Neural crest cell (in vitro differentiated cells): ENCODE measurements at regions not wholly inside any gene's neighbourhood (a gene's known extent, or its start where the extent isn't known, plus 50 kb on each side); places are given as distances from the start of the nearest gene placed in this dataset.

ENCODE experiments used
- DNase-seq: peaks from one replicate; pipeline ENCODE4 v3.0.0; 2021; ENCODE audit warnings: low read depth, mixed read lengths, low spot score
- H3K27ac Mint-ChIP-seq: one replicate; pipeline ENCODE4 v1.8.0; 2021; ENCODE audit warnings: mild to moderate bottlenecking, mixed read lengths; ENCODE audit not compliant: unreplicated experiment
- H3K27me3 Mint-ChIP-seq: 2 replicates; pipeline ENCODE4 v1.8.0; 2021; ENCODE audit warnings: low read depth, mild to moderate bottlenecking, mixed read lengths
- H3K36me3 Mint-ChIP-seq: 2 replicates; pipeline ENCODE4 v1.8.0; 2021; ENCODE audit warnings: low read depth, mild to moderate bottlenecking, mixed read lengths
- H3K4me1 Mint-ChIP-seq: 2 replicates; pipeline ENCODE4 v1.8.0; 2021; ENCODE audit warnings: mixed read lengths
- H3K4me3 Mint-ChIP-seq: one replicate; pipeline ENCODE4 v1.8.0; 2021; ENCODE audit warnings: mild to moderate bottlenecking, mixed read lengths
- H3K9me3 Mint-ChIP-seq: 2 replicates; pipeline ENCODE4 v1.8.0; 2021; ENCODE audit warnings: mixed read lengths
- TF ChIP-seq, protein P1 (sequence below): fragments of 200-600 bp; sonication (generic); conservative IDR thresholded peaks from 2 replicates; pipeline ENCODE4 v1.5.0; 2021; ENCODE audit warnings: antibody characterized with exemption, mild to moderate bottlenecking

DNA sequence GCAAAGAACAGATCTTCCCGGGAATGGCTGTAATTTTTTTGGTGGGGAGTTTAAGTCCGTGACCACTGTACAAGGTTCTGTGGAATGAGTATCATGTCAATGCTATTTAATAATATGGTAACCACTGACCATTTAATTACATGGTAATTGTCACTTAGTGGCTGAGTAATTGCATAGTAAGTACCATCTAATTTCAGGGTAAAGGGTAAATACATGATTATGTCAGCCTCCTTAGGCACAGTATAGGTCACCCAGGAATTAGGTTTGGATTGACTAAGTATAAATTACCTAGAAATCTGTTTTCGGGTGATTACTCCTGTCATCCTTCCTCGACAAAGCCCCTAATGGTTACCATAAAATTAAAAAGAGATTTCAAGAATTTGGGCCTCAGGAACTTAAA lies 120.1 kb upstream of the AGBL1 start:
- H3K9me3 Mint-ChIP-seq, result no peaks in the 10 kb centered on the region
- no peak overlapping the region for H3K4me3 Mint-ChIP-seq
- no peak overlapping the region for H3K27ac Mint-ChIP-seq
- H3K27me3 Mint-ChIP-seq, result peaks cover 2% of the 10 kb centered on the region
- DNase-seq, result no peak
- TF ChIP-seq, protein P1, sequence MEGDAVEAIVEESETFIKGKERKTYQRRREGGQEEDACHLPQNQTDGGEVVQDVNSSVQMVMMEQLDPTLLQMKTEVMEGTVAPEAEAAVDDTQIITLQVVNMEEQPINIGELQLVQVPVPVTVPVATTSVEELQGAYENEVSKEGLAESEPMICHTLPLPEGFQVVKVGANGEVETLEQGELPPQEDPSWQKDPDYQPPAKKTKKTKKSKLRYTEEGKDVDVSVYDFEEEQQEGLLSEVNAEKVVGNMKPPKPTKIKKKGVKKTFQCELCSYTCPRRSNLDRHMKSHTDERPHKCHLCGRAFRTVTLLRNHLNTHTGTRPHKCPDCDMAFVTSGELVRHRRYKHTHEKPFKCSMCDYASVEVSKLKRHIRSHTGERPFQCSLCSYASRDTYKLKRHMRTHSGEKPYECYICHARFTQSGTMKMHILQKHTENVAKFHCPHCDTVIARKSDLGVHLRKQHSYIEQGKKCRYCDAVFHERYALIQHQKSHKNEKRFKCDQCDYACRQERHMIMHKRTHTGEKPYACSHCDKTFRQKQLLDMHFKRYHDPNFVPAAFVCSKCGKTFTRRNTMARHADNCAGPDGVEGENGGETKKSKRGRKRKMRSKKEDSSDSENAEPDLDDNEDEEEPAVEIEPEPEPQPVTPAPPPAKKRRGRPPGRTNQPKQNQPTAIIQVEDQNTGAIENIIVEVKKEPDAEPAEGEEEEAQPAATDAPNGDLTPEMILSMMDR, result no peak
- H3K4me1 Mint-ChIP-seq, result no peaks in the 10 kb centered on the region
- H3K36me3 Mint-ChIP-seq, result no peaks in the 10 kb centered on the region

GRCh38 chr15:85960381-85960780 lies 119.3 kb upstream of the AGBL1 start:
- Mint-ChIP-seq H3K4me3 (no peak overlapping the region), H3K36me3 (no peaks in the 10 kb centered on the region), H3K4me1 (no peaks in the 10 kb centered on the region), H3K9me3 (no peaks in the 10 kb centered on the region), H3K27ac (no peak overlapping the region), H3K27me3 (peaks cover 2% of the 10 kb centered on the region)
- TF ChIP-seq, protein P1, result no peak
- no peak for DNase-seq

DNA sequence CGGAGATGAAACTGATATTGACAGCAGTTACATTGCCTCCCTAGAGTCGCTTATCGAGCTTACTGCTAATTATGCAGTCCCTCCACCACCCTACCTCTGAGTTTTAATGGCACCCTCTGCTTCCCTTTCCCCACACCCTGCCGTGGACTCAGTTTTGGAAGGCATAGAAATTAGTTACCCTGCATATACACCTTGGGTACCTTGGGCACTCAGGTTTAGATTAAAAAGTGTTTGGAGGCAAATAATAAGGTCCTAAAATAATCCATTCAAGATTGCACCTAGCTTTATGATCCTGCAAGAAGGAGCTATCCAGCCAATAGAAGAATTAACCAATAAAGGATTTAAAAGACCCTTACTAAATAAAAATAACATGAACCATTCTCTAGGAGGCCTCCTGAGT lies 117.8 kb upstream of the AGBL1 start:
- Mint-ChIP-seq H3K4me3 (no peak overlapping the region), H3K27me3 (peaks cover 5% of the 10 kb centered on the region), H3K9me3 (no peaks in the 10 kb centered on the region), H3K36me3 (no peaks in the 10 kb centered on the region), H3K4me1 (no peaks in the 10 kb centered on the region), H3K27ac (no peak overlapping the region)
- TF ChIP-seq, protein P1, result no peak
- DNase-seq, result no peak

DNA sequence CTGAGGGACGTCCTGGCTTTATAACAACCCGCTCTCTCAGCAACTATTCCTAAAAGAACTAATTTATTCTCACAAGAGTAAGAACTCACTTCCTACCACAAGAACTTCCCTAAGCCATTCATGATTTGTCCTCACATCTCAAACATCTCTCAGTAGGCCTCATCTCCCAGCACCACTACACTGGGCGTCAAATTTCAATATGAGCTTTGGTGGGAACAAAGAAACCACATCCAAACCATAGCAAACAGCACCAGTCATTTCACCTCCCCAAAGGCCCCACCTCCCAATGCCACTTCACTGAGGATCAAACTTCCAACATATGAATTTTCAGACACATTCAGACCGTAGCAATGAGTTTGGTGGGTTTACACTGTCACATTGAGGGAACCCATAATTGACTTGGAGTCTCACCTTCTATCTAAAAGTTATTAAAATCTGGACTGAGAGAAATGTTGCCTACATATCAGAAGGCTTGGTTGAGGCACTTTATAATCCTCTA lies 116.4 kb upstream of the AGBL1 start:
- no peak overlapping the region for H3K4me3 Mint-ChIP-seq

GRCh38 chr15:85964471-85964870 lies 115.2 kb upstream of the AGBL1 start:
- H3K9me3 Mint-ChIP-seq, result no peaks in the 10 kb centered on the region
- H3K36me3 Mint-ChIP-seq, result no peaks in the 10 kb centered on the region
- no peak for DNase-seq
- H3K27ac Mint-ChIP-seq, result no peak overlapping the region
- peaks cover 5% of the 10 kb centered on the region for H3K27me3 Mint-ChIP-seq
- no peak overlapping the region for H3K4me3 Mint-ChIP-seq
- peaks cover 6% of the 10 kb centered on the region for H3K4me1 Mint-ChIP-seq
- TF ChIP-seq, protein P1, result no peak

More for the DNA sequence above, 116.4 kb upstream of the AGBL1 start:
- TF ChIP-seq, protein P1, result no peak
- Mint-ChIP-seq H3K27me3 (peaks cover 5% of the 10 kb centered on the region), H3K27ac (no peak overlapping the region), H3K9me3 (no peaks in the 10 kb centered on the region), H3K36me3 (no peaks in the 10 kb centered on the region), H3K4me1 (peaks cover 6% of the 10 kb centered on the region)
- DNase-seq, result no peak

GRCh38 chr15:85967553-85967952 lies 112.1 kb upstream of the AGBL1 start:
- H3K36me3 Mint-ChIP-seq, result peaks cover 3% of the 10 kb centered on the region
- TF ChIP-seq, protein P1, result no peak
- H3K4me1 Mint-ChIP-seq, result peaks cover 6% of the 10 kb centered on the region

More at GRCh38 chr15:85967553-85967952, 112.1 kb upstream of the AGBL1 start:
- Mint-ChIP-seq H3K4me3 (no peak overlapping the region), H3K27ac (no peak overlapping the region), H3K9me3 (peaks cover 10% of the 10 kb centered on the region), H3K27me3 (peaks cover 5% of the 10 kb centered on the region)
- no peak for DNase-seq
